Gastroesophageal sphincter (tissue), 4 donors: ENCODE measurements at regions not wholly inside any gene's neighbourhood (a gene's known extent, or its start where the extent isn't known, plus 50 kb on each side); places are given as distances from the start of the nearest gene placed in this dataset.

Experiments
- ATAC-seq: fragments of 150-250 bp; one replicate; pipeline ENCODE4 v1.9.1; 2016; ENCODE audit warnings: mild to moderate bottlenecking, moderate library complexity
- H3K27ac ChIP-seq, 4 donors: fragments of 200-600 bp; sonication (generic) in 3 of 4; 1 replicate in 3 of 4; 2 replicates in 1 of 4; pipeline ENCODE4 v1.5.1; 2016 to 2019
- H3K27me3 ChIP-seq: fragments of 200-600 bp; sonication (generic); one replicate; pipeline ENCODE4 v1.5.1; 2019
- H3K36me3 ChIP-seq, 2 donors: fragments of 200-600 bp; sonication (generic); one replicate each; pipeline ENCODE4 v1.5.1; 2019; ENCODE audit warnings: control low read depth in 1 of 2
- H3K4me1 ChIP-seq, 3 donors: fragments of 200-600 bp; sonication (generic); 1 replicate in 2 of 3; 2 replicates in 1 of 3; pipeline ENCODE4 v1.5.1; 2016 to 2019; ENCODE audit warnings: control low read depth in 2 of 3
- H3K4me3 ChIP-seq, 2 donors: fragments of 200-600 bp; sonication (generic); one replicate each; pipeline ENCODE4 v1.5.1; 2019; ENCODE audit warnings: mild to moderate bottlenecking in 1 of 2, moderate library complexity in 1 of 2
- H3K9me3 ChIP-seq, 3 donors: fragments of 200-600 bp; sonication (generic); one replicate each; pipeline ENCODE4 v1.5.1; 2017 to 2019; ENCODE audit warnings: control low read depth in 2 of 3
- CTCF ChIP-seq, 4 experiments: fragments of 200-600 bp in 2 of 4; fragments of 450-650 bp in 2 of 4; sonication (generic) in 1 of 4; IDR thresholded peaks; one replicate each; pipeline ENCODE4 v1.5.1; 2017 to 2019; ENCODE audit warnings: antibody characterized with exemption in 4 of 4, mild to moderate bottlenecking in 2 of 4, moderate library complexity in 2 of 4
- EP300 ChIP-seq: sonication (generic); formaldehyde crosslinking; IDR thresholded peaks from one replicate; pipeline ENCODE4 v1.6.1; 2017; ENCODE audit warnings: antibody characterized with exemption, mild to moderate bottlenecking
- POLR2A ChIP-seq, 2 donors: fragments of 450-650 bp; IDR thresholded peaks; one replicate each; pipeline ENCODE4 v1.6.1; 2017; ENCODE audit warnings: antibody characterized with exemption in 2 of 2, mild to moderate bottlenecking in 2 of 2, moderate library complexity in 1 of 2
- POLR2AphosphoS5 ChIP-seq: sonication (generic); formaldehyde crosslinking; IDR thresholded peaks from one replicate; pipeline ENCODE4 v1.6.1; 2017; ENCODE audit warnings: antibody characterized with exemption
- WGBS, 2 donors: methylation state at CpG; one replicate each; pipeline ENCODE4 v1.1.5; 2018; ENCODE audit warnings: low coverage in 1 of 2; 5-methylcytosine and 5-hydroxymethylcytosine counted together

- Histone ChIP-seq H3K27ac (no peak overlapping the region), H3K36me3 (no peaks in the 10 kb centered on the region), H3K4me1 (no peaks in the 10 kb centered on the region), H3K9me3 (peaks cover 0 to 7% (median 0%) of the 10 kb centered on the region in 3 donors), H3K27me3 (no peaks in the 10 kb centered on the region), H3K4me3 (no peak overlapping the region)
- no peak for ATAC-seq
- TF ChIP-seq POLR2A (IDR thresholded peaks at IDR 0.05) = no peak
- TF ChIP-seq POLR2AphosphoS5 = no peak
- TF ChIP-seq CTCF (IDR thresholded peaks at IDR 0.05) = no peak
- no peak for TF ChIP-seq EP300
- 0 to 17% methylated on average over 1 of the region's 1 CpG for WGBS, 2 donors
Observed at GRCh38 chr4:82057990-82058544, 315.7 kb downstream of the HNRNPD start.

- H3K4me1 ChIP-seq = no peaks in the 10 kb centered on the region
- no peak overlapping the region for H3K27ac ChIP-seq
- no peak overlapping the region for H3K4me3 ChIP-seq
- H3K27me3 ChIP-seq = no peaks in the 10 kb centered on the region
- H3K36me3 ChIP-seq = no peaks in the 10 kb centered on the region
- peaks cover 0 to 7% (median 0%) of the 10 kb centered on the region in 3 donors for H3K9me3 ChIP-seq
- TF ChIP-seq POLR2AphosphoS5 = no peak
- no peak for TF ChIP-seq POLR2A (IDR thresholded peaks at IDR 0.05)
- TF ChIP-seq EP300 = no peak
- no peak for TF ChIP-seq CTCF (IDR thresholded peaks at IDR 0.05)
- 50 to 100% methylated on average over 1 of the region's 1 CpG for WGBS, 2 donors
- ATAC-seq = no peak
Observed at GRCh38 chr4:82055156-82055555, 318.6 kb downstream of the HNRNPD start.

GRCh38 chr4:82053396-82053795 lies 320.4 kb downstream of the HNRNPD start:
- H3K27me3 ChIP-seq = no peaks in the 10 kb centered on the region
- 50 to 78% methylated on average over 2 of the region's 2 CpGs for WGBS, 2 donors
- no peak for TF ChIP-seq POLR2AphosphoS5
- TF ChIP-seq CTCF (IDR thresholded peaks at IDR 0.05) = no peak
- TF ChIP-seq POLR2A (IDR thresholded peaks at IDR 0.05) = no peak
- no peak for TF ChIP-seq EP300
- no peak for ATAC-seq
- H3K27ac ChIP-seq = no peak overlapping the region
- H3K4me3 ChIP-seq = no peak overlapping the region
- no peaks in the 10 kb centered on the region for H3K36me3 ChIP-seq
- no peaks in the 10 kb centered on the region for H3K4me1 ChIP-seq
- H3K9me3 ChIP-seq = peaks cover 0 to 7% (median 0%) of the 10 kb centered on the region in 3 donors

- Histone ChIP-seq H3K36me3 (no peaks in the 10 kb centered on the region), H3K9me3 (peaks cover 0 to 2% (median 0%) of the 10 kb centered on the region in 3 donors), H3K4me1 (no peaks in the 10 kb centered on the region), H3K4me3 (no peak overlapping the region), H3K27ac (no peak overlapping the region), H3K27me3 (no peaks in the 10 kb centered on the region)
- TF ChIP-seq EP300 = no peak
- TF ChIP-seq CTCF (IDR thresholded peaks at IDR 0.05) = no peak
- TF ChIP-seq POLR2AphosphoS5 = no peak
- no peak for TF ChIP-seq POLR2A (IDR thresholded peaks at IDR 0.05)
- no peak for ATAC-seq
- 90% methylated on average over 2 of the region's 2 CpGs; no CpG with 5 or more reads in 1 of the 2 donors for WGBS, 2 donors
Observed at GRCh38 chr4:82050796-82051195, 323.0 kb downstream of the HNRNPD start.

- Histone ChIP-seq H3K27ac (no peak overlapping the region), H3K4me3 (no peak overlapping the region), H3K9me3 (peaks cover 0 to 2% (median 0%) of the 10 kb centered on the region in 3 donors), H3K4me1 (peaks cover 0 to 8% (median 0%) of the 10 kb centered on the region in 3 donors), H3K36me3 (no peaks in the 10 kb centered on the region), H3K27me3 (peaks cover 4% of the 10 kb centered on the region)
- no peak for ATAC-seq
- 39 to 81% methylated on average over 1 of the region's 1 CpG for WGBS, 2 donors
- TF ChIP-seq EP300 (no peak), CTCF (IDR thresholded peaks at IDR 0.05) (no peak), POLR2A (IDR thresholded peaks at IDR 0.05) (no peak), POLR2AphosphoS5 (no peak)
Observed at GRCh38 chr4:82049294-82049693, 324.5 kb downstream of the HNRNPD start.
